Amniotic stem cell (primary cell): ENCODE measurements at regions not wholly inside any gene's neighbourhood (a gene's known extent, or its start where the extent isn't known, plus 50 kb on each side); places are given as distances from the start of the nearest gene placed in this dataset.

Experiments
- DNase-seq: peaks from one replicate; lab custom pipeline; 2025; lab: John Stamatoyannopoulos, UW

GRCh38 chr7:13293264-13294002, 606.0 kb downstream of the ARL4A start:
- no peak for DNase-seq

- no peak for DNase-seq
Observed at GRCh38 chr7:13307040-13307439, 619.6 kb downstream of the ARL4A start.

- no peak for DNase-seq
Observed at GRCh38 chr7:13308423-13308822, 621.0 kb downstream of the ARL4A start.

- DNase-seq, result no peak
Observed at GRCh38 chr7:13309535-13309934, 622.1 kb downstream of the ARL4A start.

- DNase-seq, result no peak
Observed at GRCh38 chr7:13312307-13312706, 624.9 kb downstream of the ARL4A start.

GRCh38 chr7:13320333-13320732, 632.9 kb downstream of the ARL4A start:
- DNase-seq, result no peak

GRCh38 chr7:13321316-13321715, 633.9 kb downstream of the ARL4A start:
- DNase-seq, result no peak

- no peak for DNase-seq
Observed at GRCh38 chr7:13322126-13322525, 634.7 kb downstream of the ARL4A start.

- DNase-seq, result no peak
Observed at GRCh38 chr7:13327669-13328068, 640.2 kb downstream of the ARL4A start.

GRCh38 chr7:13333371-13333770, 645.9 kb downstream of the ARL4A start:
- DNase-seq, result no peak

- DNase-seq, result no peak
Observed at GRCh38 chr7:13336227-13336626, 648.8 kb downstream of the ARL4A start.

- no peak for DNase-seq
Observed at GRCh38 chr7:13352677-13353076, 636.8 kb downstream of the ETV1 start.

- no peak for DNase-seq
Observed at GRCh38 chr7:13359656-13360055, 629.8 kb downstream of the ETV1 start.

- no peak for DNase-seq
Observed at GRCh38 chr7:13386741-13387140, 602.7 kb downstream of the ETV1 start.

GRCh38 chr7:13407911-13408310, 581.6 kb downstream of the ETV1 start:
- no peak for DNase-seq

- DNase-seq, result no peak
Observed at GRCh38 chr7:13411151-13411550, 578.3 kb downstream of the ETV1 start.

GRCh38 chr7:13411636-13412035, 577.8 kb downstream of the ETV1 start:
- DNase-seq, result no peak

GRCh38 chr7:13414181-13414580, 575.3 kb downstream of the ETV1 start:
- no peak for DNase-seq

GRCh38 chr7:13414661-13415107, 574.8 kb downstream of the ETV1 start:
- no peak for DNase-seq

- no peak for DNase-seq
Observed at GRCh38 chr7:13416071-13416470, 573.4 kb downstream of the ETV1 start.

- DNase-seq, result no peak
Observed at GRCh38 chr7:13416544-13416943, 572.9 kb downstream of the ETV1 start.

- DNase-seq, result no peak
Observed at GRCh38 chr7:13420726-13421125, 568.7 kb downstream of the ETV1 start.

GRCh38 chr7:13421776-13422175, 567.7 kb downstream of the ETV1 start:
- DNase-seq, result no peak

- no peak for DNase-seq
Observed at GRCh38 chr7:13433946-13434345, 555.5 kb downstream of the ETV1 start.
